Right ventricle myocardium superior (tissue), 1 donor: ENCODE measurements at regions not wholly inside any gene's neighbourhood (a gene's known extent, or its start where the extent isn't known, plus 50 kb on each side); places are given as distances from the start of the nearest gene placed in this dataset.

Experiments used
- ATAC-seq: fragments of 200-7000 bp; cut with Tn5 transposase; one replicate; pipeline ENCODE4 v1.9.1; 2020; ENCODE audit warnings: mild to moderate bottlenecking; ENCODE audit not compliant: poor library complexity
- DNase-seq: peaks from one replicate; pipeline ENCODE4 v3.0.0-alpha.2; 2020
- intact Hi-C: fragments of 100-400 bp; cut with DNase I; formaldehyde crosslinking; loops from one replicate; pipeline ENCODE4 v1.11.2; 2022
- donor health status: DM: no; HTN: yes; CAD: no; lungs with severe emphysema.

DNA sequence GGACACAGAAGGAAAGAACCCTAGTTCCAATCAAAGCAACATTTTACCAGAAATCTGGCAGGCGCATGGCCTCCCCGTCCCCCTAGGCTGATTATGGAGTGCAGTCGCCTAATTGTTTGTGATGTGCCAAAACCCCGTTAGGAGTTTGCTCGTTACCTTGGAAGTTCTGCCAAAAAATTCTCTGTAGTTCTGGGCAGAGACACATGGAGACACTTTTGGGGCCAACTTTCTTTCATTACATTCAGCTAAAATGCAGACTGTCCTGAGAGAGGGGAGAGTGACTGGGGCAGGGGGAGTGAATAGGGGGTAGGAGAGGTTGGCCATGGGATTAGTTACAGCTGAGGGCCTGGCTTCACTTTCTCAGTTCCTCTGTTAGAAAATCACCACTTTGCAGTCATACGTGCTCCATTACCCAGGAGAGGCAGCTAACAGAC lies 158.0 kb upstream of the NPVF start:
- intact Hi-C loops = no loop called here
- ATAC-seq = peak; percentile 71
- DNase-seq = peak; percentile 41

DNA sequence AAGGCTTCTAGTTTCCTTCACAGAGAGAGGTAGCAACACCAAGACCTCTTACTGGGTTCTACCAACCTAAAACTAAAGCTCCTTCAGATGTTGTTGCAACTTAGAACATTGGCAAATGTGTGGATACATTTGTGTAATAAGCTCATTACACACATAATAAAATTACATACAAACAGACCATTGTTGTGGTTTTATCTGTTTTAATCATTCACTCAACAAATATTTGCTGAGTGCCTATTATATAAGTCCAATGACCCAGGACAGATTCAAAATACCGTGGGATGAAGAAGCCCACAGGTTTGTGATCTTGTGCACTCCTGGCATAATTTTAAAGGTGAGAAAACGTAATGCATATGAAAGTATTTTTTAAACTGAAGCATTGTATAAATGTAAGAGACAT lies 160.4 kb upstream of the NPVF start:
- ATAC-seq (no peak), DNase-seq (no peak)
- intact Hi-C loops = no loop called here

DNA sequence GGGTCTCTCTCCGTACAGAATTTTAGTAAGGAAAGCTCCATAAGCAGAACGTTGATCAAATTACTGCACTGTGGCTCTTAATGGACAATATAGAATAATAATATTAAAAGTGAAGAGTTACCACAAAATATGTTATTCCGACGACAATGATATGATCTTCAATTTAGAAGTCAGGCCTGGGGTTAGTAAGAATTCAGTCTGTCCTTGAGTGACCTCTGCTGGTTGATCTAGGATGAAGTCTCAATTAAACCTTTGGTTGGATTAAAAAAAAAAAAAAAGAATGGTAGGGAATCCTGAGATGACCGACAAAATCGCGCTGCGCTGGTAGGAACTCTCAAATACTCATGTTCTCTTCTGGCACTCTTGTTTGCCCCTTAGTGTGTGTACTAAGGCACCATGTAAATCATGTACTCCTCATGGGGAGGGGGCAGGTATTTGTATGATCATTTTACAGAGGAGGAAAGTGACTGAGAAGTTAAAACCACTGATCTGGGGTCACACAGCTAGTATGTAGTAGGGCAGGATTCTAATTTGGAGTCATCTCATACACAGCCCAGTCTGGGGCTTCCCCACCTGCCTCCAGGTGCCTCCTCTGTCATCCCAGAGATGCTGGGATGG lies 161.3 kb upstream of the NPVF start:
- intact Hi-C loops = loop anchor here (2.0 to 5.0 kb wide), 2 partner anchors 129 to 178 kb away; no protein-coding TSS in a partner anchor
- peak; percentile 42 for ATAC-seq
- no peak for DNase-seq

DNA sequence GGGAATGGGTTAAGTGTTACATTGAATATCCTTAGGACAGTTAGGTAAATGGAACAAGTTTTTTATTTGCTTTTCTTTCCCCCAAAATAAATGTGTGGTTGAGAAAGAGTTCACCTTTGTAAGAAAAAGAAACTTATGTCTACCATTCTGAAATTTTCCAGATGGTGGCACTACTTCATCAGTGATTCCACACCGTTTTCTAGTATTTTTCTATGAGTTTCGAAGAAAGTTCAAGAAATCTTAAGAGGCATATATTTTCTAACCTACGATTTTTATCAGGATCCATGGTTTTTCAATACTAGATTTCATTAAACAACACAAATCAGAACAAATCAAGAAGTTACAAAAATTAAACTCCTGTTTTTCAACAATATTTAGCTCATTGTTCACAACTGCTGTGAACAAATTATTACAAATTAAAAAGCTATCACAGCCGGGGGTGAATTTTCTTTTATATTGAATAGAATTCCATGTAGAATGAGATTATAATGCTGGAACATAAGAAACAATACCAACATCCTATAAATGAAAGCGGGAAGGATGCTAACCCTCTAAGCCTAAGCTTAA lies 163.1 kb upstream of the NPVF start:
- intact Hi-C loops = loop anchor here (2.0 to 5.0 kb wide), 2 partner anchors 131 to 176 kb away; no protein-coding TSS in a partner anchor
- no peak for DNase-seq
- peak; percentile 40 for ATAC-seq

DNA sequence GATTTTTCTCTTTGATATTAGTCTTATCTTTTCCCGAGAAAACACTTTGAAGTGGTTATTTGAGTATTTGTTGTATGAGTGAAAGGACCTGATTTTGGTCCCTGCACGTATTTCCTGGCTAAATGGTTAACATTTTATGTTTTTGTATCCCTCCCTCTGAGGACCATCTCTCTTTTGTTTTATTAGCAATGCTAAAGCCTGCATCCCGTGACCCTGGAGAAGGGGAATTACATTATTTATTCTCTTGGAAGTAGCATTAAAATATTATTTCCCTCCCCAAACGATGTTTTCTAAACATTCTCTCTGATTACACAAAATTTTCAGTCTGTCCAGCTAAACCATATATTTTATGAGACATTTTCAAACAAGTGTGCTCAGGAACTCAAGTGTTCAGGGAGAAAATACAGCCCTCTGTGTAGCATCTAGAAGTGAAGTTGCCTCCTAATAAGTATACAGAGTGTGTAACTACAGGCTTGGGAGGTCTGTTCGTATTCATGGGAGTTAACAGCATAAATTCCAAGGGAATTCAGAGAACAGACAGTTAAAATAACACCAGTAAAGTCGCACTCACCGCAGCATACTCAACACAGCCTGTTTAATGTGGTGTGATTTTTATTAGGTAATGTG lies 163.8 kb upstream of the NPVF start:
- intact Hi-C loops = loop anchor here (2.0 to 5.0 kb wide), 3 partner anchors 131 to 459 kb away; no protein-coding TSS in a partner anchor
- no peak for DNase-seq
- ATAC-seq = no peak

DNA sequence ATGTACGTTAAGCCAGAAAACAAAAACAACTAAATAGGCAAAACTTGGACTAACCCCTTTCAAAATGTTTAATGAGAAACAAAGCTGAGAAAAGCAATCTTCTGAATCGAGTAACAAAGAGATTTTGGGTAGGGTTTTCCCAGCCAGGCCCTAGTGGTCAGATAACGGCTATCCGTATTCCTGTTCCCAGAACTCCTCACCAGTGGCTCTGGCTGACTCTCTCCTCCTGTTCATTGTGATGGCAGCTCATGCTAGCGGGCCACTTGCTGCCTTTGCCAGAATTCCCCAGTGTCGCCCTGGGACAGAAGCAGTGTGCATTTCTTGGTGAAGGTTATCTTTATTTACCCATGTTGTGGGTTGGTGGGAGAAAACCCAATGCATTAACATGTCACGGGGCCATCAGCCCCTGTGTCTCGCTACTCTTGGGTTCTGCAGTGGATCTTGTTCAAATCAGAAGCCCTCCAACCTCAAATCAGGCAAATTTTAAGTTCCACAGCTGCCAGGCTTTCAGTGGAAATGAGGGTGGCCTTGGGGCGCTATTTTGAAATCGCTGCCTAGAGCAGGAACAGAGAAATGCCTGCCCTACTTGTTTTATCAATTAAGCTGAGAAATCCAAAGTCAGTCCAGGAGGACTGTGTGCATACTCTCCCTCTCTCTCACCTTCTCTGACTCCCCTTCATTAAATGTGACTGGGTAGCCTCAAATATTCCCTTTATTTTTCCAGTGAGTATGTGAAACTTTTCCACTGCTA lies 164.5 kb upstream of the NPVF start:
- no peak for DNase-seq
- intact Hi-C loops = loop anchor here (2.0 to 5.0 kb wide), 2 partner anchors 175 to 458 kb away; no protein-coding TSS in a partner anchor
- ATAC-seq = no peak

DNA sequence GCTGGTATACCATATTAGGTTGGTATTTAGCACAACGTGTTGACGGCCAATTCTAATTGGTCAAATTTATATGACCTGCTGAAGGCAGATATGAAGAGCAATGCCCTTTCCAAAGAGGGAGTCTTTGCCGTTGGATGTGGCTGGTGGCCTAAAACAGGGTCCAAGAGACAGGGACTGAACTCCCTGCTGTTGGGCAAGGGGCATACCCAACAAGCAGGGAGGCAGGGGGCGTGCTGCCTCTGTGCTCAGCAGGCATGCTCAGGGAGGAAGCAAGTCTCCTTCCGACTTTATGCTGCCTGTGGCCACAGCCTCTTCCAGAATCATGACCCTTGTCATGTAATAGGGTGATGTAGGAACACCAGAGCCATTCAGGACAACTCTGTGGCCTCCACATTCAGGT lies 167.7 kb upstream of the NPVF start:
- intact Hi-C loops = no loop called here
- DNase-seq (no peak), ATAC-seq (no peak)

DNA sequence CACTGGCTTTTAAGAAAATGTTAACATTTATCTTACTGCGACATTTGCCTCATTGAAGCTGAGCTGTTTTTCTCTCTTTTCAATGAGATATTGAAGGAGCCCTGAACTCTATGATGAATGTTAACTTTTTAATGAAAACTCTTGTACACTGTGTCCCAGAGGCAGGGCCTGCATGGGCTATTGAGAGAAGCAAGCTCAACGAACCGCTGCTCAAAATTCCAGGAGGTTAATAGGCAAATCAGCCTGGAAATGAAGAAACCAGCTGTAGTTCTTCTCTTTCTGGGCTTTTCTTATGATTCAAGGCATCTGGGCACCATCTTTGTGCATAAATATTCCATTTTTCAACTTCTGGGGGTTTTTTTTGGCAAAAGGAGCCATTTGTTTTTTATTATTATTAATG lies 168.4 kb upstream of the NPVF start:
- intact Hi-C loops = no loop called here
- DNase-seq = no peak
- no peak for ATAC-seq

DNA sequence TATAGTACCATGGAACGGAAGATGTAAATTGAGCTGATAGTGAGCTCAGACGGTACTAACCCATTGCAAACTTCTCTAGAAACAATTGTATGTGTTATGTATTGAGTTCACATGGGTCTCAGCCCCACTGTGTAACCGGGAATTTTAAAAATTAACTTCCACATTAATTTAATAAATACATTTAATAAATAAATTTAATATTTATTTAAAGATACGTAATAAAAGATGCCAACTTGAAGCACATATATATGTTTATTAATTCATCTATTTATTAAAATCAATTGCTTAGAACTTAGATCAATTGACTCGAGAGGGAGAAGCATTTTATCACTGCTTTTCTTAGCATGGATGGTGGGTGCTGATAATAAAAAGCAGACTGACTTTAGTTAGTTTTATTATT lies 170.1 kb upstream of the NPVF start:
- ATAC-seq (no peak), DNase-seq (no peak)
- intact Hi-C loops = no loop called here

DNA sequence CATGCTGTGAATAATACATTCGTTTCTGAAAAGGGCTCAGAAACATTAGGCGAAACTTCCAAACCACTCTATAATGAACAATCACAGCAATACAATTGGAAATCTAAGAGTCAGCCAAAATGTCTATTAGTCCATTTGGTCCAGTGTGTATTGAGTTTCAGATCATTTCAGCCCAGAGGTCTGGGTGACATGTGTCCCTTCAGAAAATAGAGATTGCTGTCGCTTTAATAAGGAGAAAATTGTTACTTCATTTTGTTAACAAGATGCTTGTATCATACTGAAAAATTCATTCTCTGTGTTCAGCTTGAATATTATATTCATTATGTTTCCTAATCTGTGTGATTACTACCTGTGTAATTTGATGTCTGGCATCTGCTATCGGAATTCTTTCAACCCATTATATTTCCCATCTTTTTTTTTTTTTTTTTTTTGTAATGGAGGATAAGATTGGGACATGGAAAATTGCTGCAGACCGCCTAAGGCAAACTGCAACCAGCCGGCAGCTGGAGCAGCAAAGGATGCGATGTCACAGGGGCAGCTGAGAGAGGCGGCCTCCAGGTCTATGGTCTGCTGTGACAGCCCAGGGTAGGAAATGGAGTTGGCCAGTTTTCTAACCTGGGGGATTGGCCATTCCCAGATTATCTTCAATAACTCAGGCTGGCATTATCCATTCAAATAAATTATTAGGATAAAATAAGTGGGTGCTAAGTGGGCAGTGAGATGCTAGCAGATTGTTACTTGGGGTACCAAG lies 170.9 kb upstream of the NPVF start:
- ATAC-seq (no peak), DNase-seq (no peak)
- intact Hi-C loops = no loop called here

DNA sequence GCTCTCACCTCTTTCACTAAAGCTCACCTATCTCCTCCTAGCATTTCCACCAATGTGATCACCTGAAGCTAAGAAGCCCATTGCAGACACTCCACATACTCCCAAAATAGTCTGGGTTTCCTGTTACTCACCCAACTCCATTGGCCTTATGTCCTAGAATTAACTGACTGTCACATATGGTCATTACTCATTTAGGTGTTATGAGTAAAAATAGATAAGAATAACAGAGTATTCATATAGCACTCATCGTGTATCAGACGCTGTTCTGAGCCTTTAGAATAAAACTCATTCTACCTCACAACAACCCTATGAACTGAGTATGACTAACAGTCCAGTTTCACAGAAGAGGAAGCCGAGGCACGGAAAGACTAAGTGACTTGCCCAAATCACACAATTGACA lies 174.2 kb upstream of the NPVF start:
- ATAC-seq (no peak), DNase-seq (no peak)
- intact Hi-C loops = no loop called here

DNA sequence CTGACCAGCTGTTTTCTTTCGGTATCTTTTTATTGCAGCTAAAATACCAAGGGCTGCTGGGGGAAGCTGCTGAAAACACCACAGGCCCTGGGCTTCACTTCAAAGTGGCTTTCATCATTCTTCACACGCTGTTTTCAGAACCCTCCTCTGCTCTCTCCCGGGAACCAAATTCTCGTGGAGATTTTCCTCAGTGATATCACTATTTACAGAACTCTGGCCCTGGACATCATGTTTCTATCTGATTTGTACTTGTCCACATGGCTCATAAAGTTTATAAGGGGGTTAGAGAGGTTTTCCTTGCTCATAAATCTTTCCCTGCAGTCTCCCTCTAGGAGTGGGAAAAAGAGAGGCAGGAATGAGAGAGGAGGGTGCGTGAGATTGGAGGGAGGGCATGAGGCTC lies 177.4 kb upstream of the NPVF start:
- DNase-seq (no peak), ATAC-seq (no peak)
- intact Hi-C loops = no loop called here

DNA sequence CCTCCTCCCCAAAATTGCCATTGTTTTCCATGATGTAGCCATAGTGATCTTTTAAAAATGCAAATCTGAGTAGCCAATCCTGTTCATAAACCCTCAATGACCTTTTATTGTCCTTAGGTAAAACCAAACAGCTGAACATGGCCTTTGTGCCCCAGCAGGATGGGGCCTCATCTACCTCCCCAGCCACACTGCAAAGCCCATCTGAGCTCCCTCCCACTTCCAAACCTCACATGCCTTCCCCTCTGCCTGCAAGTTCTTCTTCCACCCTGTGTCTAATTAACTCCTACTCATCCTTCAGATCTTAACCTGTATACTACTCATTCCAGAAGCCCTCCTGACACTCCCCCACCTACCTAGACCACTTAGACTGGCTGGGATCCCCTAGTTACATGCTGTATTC lies 178.8 kb upstream of the NPVF start:
- no peak for ATAC-seq
- no peak for DNase-seq
- intact Hi-C loops = no loop called here

DNA sequence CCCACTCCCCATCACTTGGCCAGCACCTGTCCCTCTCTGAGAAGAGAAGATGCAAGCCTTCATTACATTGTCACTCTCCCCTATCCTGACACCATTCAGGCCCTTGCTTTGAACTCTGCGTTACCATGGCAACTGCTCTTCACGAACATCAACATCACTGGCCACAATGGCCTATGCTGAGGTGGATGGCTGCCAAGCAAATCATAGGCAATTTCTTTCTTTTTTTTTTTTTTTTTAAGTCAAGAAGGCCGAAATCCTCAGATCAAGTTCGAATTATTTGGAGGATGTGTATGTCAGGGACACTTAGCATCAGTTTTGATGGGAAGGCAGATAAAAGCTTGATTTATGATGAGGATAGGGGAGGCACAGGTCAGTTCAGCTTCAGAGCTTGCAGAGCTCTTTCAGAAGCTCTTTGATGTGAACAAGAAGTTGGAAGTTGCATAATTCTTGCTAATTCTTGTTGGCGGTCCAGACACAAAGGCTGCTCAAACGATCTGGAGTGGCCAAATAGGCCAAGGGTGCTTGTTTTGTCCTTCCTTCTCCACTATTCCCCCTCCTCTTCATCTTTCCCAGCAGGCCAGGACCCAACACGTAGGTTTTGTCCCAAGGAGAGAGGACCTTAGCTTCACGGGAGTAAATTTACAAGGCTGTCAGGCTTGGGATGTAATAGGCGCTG lies 179.9 kb upstream of the NPVF start:
- DNase-seq (no peak), ATAC-seq (no peak)
- intact Hi-C loops = no loop called here

DNA sequence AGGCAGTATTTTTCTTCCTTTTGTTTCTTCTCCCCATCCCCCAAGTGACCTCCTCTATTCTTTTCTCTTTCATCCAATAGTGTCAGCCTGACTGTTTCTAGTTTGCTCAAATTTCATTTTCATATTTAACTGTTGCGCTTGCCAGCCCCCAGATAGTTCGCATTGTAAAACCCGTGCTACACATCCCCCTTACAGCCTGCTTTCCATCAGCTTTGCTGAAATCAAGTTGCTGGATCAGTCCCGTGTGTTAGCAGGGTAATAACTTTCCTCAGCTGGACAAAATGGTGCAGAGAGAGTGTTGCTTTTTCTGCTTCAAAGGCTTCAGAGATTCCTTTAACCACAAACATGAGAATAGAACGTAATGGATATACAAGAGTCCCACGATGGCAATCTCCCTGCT lies 180.6 kb upstream of the NPVF start:
- intact Hi-C loops = no loop called here
- no peak for ATAC-seq
- DNase-seq = no peak

DNA sequence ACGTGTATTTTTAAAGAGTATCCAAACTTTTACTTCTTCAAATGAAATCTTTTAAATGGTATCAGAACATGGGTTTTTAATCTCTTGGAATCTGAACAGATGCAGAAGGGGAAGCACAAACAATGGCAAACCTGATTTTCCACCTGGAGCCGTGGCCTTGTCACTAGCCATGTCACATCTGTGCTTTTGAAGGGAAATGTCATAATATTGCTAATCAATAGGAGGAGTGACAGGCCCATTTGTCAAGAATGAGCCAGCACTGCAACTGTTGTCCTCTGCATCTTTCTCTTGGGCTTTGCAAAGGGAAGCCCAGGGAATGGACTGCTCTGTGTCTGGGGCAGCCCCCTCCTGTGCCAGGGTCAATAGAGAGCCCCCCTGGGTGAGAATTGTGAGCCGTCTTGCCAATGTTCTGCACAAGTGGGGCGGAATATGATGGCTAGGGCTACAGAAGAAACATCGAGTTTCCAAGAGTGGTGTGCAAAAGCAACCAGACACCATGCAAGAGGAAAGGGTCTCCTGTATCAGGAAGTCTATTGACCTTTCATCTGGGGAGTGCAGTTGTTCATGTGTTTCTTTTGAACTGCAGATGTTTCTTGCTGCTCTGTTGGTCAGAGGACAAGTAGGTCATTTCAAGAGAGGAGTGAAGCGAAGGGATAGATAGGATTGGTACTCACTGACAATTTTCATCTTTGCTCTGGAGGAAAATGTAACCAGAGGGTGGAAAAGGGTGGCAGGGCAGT lies 181.8 kb upstream of the NPVF start:
- ATAC-seq (no peak), DNase-seq (no peak)
- intact Hi-C loops = no loop called here

DNA sequence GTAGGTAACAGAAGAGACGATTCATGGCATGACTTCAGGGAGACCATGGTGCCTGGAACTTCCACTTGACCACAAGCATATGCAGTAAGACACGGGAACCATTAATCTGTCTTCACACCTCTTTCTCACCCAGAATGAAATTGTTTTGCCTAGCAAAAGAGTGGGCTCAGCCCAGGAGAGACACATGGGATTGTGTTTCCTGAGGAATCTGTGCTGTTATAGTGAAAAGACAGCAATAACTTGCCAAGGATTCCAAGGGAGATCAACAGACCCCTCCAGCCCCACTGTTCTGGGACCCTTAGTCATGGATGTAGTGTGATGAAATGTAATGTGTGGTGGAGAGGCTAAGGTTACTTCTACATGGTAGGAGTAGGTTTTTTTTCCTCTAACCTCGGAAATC lies 192.5 kb upstream of the NPVF start:
- no peak for ATAC-seq
- no peak for DNase-seq
- intact Hi-C loops = no loop called here

DNA sequence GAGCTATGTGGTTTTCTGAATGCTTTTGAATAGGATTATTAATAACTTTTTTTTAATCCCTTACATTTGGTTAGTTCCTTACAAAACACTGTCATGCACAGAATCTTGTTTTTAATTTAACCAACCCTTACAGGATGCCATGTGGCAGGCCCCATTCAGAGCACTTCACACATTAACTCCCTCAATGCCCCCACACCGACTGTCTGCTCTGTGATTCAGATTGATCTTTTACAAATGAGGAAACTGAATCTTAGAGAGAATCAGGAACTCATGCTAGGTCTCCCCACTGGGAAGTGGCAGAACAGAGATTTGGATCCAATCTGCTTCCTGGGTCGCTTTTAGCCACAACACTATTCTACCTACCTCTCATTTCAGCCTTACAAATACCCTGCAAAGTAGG lies 195.8 kb upstream of the NPVF start:
- no peak for DNase-seq
- intact Hi-C loops = no loop called here

More for the DNA sequence above, 195.8 kb upstream of the NPVF start:
- no peak for ATAC-seq
